ENCODE measurements at regions not wholly inside any gene's neighbourhood (a gene's known extent, or its start where the extent isn't known, plus 50 kb on each side); places are given as distances from the start of the nearest gene placed in this dataset.

DNA sequence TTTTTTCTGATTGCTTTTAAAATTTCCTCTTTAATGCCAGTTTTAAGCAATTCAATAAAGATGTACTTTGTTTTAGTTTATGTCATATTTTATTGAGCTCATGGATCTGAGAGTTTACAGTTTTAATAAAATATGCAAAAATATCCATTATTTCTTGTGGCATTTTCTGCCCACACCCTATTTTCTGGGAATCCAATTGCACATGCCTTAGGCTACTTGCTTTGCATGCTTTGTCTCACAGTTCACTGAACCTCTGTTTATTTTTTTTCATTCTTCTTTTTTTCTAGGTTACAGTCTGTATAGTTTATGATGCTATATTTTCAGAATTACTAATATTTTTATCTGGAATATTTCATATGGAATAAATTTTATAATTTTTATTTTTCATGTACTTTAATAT is 1258.0 kb downstream of the FSCB start:
- TF ChIP-seq CTCF (IDR thresholded peaks at IDR 0.05) (no peak), POLR2A (IDR thresholded peaks at IDR 0.05; ENCODE audit: low read depth) (no peak), EP300 (IDR thresholded peaks at IDR 0.05) (no peak), POLR2AphosphoS5 (IDR thresholded peaks at IDR 0.05) (no peak)
- Histone ChIP-seq H3K27ac (replicated peaks in 1 of 4) (no peak overlapping the region), H3K9me3 (no peaks in the 10 kb centered on the region), H3K4me1 (no peaks in the 10 kb centered on the region), H3K36me3 (no peaks in the 10 kb centered on the region), H3K4me3 (no peak overlapping the region), H3K27me3 (no peaks in the 10 kb centered on the region)
- no peak for DNase-seq (ENCODE audit: extremely low spot score)
- intact Hi-C loops (cut with DNase I) = no loop called here

DNA sequence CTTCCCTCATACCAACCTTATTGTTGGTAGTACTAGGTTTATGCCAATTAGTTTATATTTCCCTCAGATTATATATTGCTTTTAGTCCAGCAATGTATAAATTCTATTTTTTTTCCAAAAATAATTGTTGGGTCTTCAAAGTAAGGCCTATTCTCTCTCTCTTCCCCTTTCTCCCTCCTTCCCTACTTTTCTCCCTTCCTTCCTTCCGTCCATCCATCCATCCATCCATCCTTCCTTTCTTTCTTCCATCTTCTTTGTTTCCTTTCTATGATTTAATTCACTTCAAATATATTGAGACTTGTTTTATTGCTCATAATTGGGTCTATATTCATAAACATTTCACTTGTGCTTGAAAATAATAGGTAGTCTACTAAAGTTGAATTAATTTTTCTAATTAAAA is 1259.2 kb downstream of the FSCB start:
- 82% methylated on average over 1 of the region's 1 CpG for WGBS
- Histone ChIP-seq H3K4me3 (no peak overlapping the region), H3K27ac (replicated peaks in 1 of 4) (no peak overlapping the region), H3K4me1 (no peaks in the 10 kb centered on the region), H3K9me3 (no peaks in the 10 kb centered on the region), H3K36me3 (no peaks in the 10 kb centered on the region), H3K27me3 (no peaks in the 10 kb centered on the region)
- intact Hi-C loops (cut with DNase I) = no loop called here
- TF ChIP-seq POLR2AphosphoS5 (IDR thresholded peaks at IDR 0.05) (no peak), CTCF (IDR thresholded peaks at IDR 0.05) (no peak), EP300 (IDR thresholded peaks at IDR 0.05) (no peak), POLR2A (IDR thresholded peaks at IDR 0.05; ENCODE audit: low read depth) (no peak)
- no peak for DNase-seq (ENCODE audit: extremely low spot score)

GRCh38 chr14:43244142-43244625 is 1262.9 kb downstream of the FSCB start:
- Histone ChIP-seq H3K27ac (replicated peaks in 1 of 4) (no peak overlapping the region), H3K9me3 (no peaks in the 10 kb centered on the region), H3K4me1 (no peaks in the 10 kb centered on the region), H3K36me3 (no peaks in the 10 kb centered on the region), H3K4me3 (no peak overlapping the region), H3K27me3 (no peaks in the 10 kb centered on the region)
- DNase-seq (ENCODE audit: extremely low spot score) = no peak
- intact Hi-C loops (cut with DNase I) = no loop called here
- TF ChIP-seq EP300 (IDR thresholded peaks at IDR 0.05) (no peak), CTCF (IDR thresholded peaks at IDR 0.05) (no peak), POLR2A (IDR thresholded peaks at IDR 0.05; ENCODE audit: low read depth) (no peak), POLR2AphosphoS5 (IDR thresholded peaks at IDR 0.05) (no peak)
- WGBS = 83% methylated on average over 2 of the region's 2 CpGs

DNA sequence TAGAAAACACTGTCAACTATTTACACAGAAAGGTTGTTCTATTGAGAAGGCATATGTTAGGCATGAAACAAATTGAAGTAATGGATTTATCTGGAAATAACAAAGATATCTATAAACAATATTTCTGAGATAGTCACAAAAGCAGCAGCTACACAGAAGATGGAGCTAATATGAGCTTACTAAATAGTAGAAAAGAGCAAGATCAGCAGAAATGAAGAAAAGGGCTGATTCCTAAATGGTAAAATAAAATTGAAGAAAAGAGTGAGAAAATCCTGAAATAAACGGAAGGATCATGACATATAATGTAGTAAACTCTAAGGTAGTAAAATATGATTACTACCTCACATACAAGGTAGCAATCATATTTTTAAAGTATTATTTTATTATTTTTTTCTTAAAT is 1263.9 kb downstream of the FSCB start:
- H3K4me1 ChIP-seq = no peaks in the 10 kb centered on the region
- no peak for DNase-seq (ENCODE audit: extremely low spot score)
- no peak for TF ChIP-seq POLR2A (IDR thresholded peaks at IDR 0.05; ENCODE audit: low read depth)
- TF ChIP-seq CTCF (IDR thresholded peaks at IDR 0.05) = no peak
- TF ChIP-seq EP300 (IDR thresholded peaks at IDR 0.05) = no peak
- no peak for TF ChIP-seq POLR2AphosphoS5 (IDR thresholded peaks at IDR 0.05)
- no peaks in the 10 kb centered on the region for H3K9me3 ChIP-seq
- no peak overlapping the region for H3K4me3 ChIP-seq
- 92% methylated on average over 1 of the region's 1 CpG for WGBS
- H3K36me3 ChIP-seq = no peaks in the 10 kb centered on the region
- no peaks in the 10 kb centered on the region for H3K27me3 ChIP-seq
- intact Hi-C loops (cut with DNase I) = no loop called here
- H3K27ac ChIP-seq (replicated peaks in 1 of 4) = no peak overlapping the region

- Histone ChIP-seq H3K4me3 (no peak overlapping the region), H3K9me3 (no peaks in the 10 kb centered on the region), H3K27me3 (no peaks in the 10 kb centered on the region), H3K36me3 (no peaks in the 10 kb centered on the region), H3K4me1 (no peaks in the 10 kb centered on the region), H3K27ac (replicated peaks in 1 of 4) (no peak overlapping the region)
- no peak for DNase-seq (ENCODE audit: extremely low spot score)
- no peak for TF ChIP-seq POLR2A (IDR thresholded peaks at IDR 0.05; ENCODE audit: low read depth)
- TF ChIP-seq CTCF (IDR thresholded peaks at IDR 0.05) = no peak
- no peak for TF ChIP-seq EP300 (IDR thresholded peaks at IDR 0.05)
- TF ChIP-seq POLR2AphosphoS5 (IDR thresholded peaks at IDR 0.05) = no peak
- intact Hi-C loops (cut with DNase I) = no loop called here
- WGBS = 86% methylated on average over 2 of the region's 2 CpGs
Observed at GRCh38 chr14:43232261-43232660, 1274.8 kb downstream of the FSCB start.
